HG02852 (cell line): ENCODE measurements at regions not wholly inside any gene's neighbourhood (a gene's known extent, or its start where the extent isn't known, plus 50 kb on each side); places are given as distances from the start of the nearest gene placed in this dataset.
A peak's percentile ranks its signal among the peaks of the same experiment; 100 is the strongest.

Experiments used
- ATAC-seq: cut with Tn5 transposase; IDR thresholded peaks from one replicate; pipeline ENCODE4 v1.9.1; 2021; ENCODE audit warnings: mild to moderate bottlenecking, moderate library complexity; ENCODE audit not compliant: unreplicated experiment

DNA sequence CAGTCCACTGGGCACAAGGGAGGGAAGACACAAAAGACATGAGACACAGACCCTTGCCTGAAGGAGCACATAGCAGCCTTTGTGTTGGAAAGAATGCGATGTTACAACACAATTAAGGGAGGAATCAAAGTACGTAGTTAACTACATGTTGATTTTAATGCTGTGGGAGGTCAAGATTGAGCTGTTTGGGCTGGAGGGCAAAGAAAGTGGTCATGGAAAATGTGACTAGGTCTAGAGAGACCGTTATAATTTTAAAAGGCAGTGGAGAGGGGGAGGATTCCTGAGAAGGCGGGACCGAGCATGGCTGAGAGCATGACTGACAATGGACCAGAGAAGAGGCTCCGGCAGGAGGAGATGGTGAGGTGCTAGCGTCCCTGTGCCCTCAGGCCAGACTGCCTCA, 111.8 kb upstream of the ATP1A1 start:
- ATAC-seq = no peak

DNA sequence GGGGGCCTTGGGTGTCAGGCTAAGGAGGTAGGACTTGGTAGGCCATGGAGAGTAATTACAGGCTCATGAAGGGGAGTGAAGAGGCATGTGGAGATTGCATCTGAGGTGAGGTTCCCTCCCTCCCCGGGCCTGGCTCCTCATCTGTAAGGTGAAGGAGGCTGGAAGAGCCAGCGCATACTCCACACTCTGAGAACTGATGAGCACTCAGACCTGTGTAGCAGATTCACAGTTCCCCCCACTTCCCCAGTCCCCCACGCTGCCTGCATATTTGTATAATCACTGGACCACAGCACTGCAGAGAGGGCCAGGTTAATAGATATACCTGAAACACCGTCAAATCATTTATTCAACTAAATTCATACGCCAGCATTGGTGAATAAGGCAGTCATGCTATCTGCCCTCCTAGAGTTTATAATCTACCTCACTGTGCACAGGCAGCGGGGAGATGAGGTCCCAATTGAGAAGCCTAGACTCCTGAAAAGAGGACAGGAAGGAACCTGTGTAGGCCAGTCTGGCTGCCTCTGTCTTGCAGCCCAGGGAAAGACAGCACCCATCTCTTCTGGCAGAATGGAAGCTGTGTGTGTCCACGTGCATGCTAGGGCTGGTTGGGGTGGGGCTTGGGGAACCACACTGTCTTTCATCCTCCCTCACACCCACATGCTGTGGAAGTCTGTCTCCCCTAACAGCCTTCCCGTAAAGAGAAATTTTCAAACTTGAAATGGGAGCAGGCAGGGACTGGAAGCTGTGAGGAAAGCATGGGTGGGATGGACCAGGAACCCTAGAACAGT, 110.6 kb upstream of the ATP1A1 start:
- no peak for ATAC-seq

DNA sequence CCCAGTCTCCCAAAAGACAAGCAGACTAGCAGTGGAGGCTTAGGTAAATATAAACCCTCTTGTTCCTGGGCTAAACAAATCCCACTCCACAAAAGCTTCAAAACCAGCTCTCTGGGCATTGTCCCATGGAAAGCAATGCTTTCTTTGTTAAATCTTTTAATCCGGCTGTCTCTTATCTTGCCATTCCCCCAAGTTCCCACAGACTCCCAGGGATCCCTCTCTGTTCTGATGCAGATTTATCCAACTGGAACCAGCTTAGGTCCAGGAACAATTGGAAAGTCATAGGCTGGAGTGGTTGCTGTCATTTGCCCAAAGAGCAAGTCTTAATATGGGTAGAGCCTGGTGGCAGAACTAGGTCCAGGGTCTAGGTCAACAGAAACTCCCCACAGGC, 110.1 kb upstream of the ATP1A1 start:
- no peak for ATAC-seq

DNA sequence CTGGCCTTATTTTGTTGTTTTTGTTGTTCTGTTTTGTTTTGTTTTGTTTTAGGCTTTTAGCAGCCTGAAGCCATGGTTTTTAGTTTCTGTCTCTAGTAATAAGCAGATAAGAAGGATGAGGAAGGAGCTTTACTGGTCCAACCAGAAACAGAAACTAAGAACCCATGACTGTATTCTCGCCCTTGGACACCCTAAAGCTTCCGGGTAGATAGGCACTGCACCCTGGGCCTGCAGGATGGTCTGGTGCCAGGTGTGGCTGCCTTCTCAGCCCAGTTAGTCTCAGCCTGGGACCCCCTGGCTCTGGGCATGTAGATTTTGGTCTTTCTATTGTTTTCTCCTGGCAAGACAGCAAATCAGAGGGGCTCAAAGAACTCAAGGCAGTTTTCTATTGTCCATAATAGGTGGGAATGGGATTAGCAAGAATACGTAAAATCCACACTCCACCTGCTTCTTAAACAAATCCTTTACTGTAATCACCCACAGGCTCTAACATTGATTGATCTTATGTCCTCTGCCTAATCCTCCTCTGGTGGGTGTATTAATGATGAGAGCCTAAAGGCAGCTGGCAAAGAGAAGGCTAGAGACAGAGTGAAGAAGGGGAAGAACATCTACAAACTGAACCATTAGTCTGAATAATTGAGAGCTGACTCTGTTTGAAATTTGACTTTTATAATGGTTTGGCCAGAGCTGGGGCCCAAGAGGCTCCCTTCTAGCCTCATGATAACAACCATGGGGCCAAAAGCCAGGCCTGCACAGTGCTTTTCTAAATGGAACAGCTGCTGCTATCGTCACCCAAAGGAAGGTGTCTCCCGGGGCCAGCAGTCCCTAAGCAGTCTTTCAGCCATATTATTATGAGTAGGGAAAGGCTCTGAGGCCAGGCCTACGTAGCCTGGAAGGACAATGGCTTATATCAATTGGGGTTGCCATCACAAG, 106.8 kb upstream of the ATP1A1 start:
- no peak for ATAC-seq

DNA sequence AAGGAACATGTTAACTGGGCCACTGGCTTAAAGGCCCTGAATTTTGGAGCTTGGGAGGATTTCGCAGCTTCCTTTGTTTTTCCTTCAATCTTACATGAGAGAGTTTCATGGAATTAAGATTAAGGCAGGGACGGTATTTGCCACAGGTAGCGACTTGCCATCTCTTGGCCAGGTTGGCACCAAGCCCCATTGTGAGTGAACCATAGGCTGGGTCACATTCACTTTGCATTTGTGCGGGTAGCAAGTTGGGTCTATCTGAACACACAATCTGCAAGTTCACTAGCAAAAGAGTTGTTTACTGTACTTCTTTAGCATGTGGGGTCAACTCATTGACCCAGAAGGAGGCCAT, 106.2 kb upstream of the ATP1A1 start:
- no peak for ATAC-seq

DNA sequence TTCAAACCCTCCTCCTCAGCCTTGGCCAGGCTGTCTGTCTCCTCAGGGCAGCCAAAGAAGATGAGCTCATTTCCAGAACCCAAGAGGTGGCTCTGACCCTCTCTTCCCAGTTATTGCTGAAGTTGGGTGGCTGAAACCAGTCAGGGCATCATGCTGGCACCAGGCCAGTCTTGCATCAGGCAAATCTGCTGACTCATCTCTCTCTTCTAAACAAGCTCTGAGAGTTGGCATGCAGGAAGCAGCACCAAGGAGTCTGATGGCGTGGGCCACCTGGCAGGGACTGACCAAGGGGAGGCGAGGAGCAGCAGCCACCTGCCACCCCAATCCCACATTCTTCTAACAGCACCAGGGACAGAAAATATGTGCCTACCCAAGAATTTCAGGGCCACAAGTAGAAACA, 104.8 kb upstream of the ATP1A1 start:
- ATAC-seq = no peak

DNA sequence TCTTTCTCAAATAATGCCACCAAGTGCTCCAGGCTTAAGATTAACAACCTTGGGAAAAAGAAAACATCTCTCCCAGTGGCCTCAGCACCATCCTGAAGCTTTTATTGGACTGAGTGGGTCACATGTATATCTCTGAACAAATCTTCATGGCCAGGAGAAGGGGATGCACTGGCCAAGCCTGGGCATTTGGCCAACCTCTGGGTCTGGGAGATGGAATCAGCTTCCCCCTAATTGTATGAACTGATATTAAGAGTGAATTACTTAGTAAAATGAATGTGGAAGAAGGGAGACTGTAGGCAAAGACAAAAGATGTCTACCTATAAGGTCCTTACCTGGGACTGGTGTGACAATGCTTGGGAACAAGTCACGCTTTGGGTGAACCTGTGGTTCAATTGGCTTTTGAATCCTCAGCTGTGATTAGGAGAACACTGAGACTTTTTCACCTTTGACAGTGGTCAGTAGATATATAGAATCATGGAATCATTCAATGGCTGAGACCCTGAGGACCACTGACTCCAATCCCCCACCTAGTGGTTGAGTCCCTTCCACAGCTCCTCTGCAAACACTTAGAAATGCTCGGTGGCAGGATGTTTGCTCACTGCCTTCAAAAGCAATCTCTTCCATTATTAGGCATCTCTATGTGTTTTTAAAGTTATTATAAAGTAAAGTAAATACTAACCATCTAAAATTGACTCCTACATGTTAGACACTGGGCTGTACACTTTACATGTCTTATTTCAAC, 102.6 kb upstream of the ATP1A1 start:
- ATAC-seq = no peak

DNA sequence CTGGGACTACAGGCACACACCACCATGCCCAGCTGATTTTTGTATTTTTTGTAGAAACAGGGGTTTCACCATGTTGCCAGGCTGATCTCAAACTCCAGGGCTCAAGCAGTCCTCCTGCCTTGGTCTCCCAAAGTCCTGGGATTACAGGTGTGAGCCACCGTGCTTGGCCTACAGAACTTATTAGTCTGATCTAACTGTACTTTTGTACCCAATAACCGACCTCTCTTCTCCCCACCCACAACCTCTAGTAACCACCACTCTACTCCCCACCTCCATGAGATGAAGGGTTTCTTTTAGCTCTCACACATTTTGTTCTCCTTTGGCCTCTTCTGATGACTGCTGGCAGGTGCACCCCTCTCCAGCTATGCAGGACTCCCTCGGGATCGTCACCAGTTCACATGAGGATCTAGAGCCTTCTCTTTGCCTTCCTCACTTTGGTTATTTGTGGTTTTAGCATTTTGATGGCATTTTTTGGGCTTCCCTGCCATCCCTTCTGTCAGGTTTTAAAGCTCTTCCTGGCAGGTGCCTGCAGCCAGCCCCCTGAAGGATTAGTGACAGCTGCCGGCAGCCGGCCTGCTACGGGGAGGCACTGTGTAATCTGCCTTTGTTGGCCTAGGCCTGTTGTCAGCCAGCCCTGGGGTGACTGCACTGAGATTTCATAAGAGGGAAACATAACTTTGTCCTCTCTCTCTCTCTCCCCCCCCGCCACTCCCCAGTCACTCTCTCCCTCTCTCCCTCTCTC, 99.8 kb upstream of the ATP1A1 start:
- no peak for ATAC-seq

DNA sequence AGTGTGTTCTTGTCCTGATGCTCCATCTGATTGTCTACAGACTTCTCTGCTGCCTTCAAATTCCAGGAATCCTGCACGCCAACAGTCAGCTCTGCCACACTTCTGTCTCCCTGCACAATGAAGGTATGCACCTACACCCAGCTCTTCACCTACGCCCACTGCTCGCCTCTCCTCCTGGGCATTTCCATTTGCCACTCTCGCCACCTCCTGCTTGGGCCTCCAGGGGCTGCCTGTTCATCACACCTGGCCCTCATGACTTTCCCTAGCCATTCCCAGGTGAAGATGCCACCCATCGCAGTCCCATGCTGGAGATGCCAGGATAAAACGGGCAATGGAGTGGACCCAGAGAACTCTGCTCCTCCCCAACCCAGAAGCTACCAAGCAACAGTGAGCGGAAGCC, 96.5 kb upstream of the ATP1A1 start:
- no peak for ATAC-seq

DNA sequence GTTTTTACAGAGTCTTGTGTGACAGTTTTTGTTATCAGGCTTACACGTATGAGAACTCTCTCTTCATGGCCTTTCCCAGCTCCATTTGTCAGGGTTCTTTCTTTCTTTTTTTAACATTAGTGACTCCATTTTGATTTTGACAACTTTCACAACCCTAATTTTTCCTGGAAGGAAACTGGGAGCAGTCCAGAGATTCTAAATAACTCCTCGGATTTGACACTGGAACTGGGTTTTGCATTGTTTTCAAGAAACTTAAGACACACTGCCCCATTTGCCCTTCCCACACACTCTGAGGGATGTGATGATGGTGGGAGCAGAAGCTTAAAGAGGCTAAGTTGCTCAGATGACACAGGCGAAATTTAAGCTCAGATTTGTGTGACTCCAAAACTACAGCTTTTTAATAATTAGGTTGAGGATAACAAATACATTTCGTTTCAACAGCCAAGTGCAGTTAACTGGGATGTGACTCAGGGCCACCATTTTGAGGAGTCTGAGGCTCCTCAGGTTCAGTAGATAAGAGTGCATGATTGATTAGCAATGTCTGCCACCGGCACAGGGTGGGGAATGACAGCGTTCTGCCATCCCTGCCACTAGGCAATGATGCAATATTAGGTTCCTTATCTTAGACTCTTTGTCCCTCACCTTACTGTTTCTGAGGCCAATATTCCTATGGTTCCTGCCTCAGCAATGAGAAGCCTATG, 95.1 kb upstream of the ATP1A1 start:
- no peak for ATAC-seq

DNA sequence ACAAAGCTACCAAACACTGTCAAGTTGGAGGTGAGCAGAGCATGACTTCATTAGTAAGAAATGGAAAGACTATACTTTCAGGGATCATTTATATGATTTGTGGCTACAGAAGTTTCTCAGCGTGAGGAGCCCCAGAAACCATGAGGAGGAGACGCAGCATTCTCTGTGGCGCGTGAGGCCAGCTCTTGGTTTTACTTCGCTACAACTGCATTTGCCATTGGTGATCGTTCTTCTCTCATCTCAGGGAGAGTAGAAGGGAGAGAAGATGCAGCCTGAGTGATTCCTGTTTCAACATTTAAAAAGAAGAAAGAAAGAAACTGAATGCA, 94.5 kb upstream of the ATP1A1 start:
- no peak for ATAC-seq

DNA sequence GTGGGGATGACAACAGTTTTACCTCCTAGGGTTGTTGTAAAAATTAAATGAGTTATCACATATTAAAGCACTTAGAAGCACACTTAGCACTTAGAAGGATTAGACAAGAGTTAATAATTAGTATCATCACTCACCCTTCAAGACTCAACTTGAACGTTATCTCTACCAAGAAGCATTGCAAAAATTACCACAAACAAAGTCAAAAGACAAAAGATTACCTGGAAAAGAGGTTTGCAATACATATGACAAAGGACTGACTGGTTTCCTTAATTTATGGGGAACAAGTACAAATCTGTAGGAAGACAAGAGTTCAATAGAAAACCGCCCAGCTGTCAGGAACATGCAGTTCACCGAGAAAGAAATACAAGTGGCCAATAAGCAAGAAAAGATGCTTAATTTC, 93.3 kb upstream of the ATP1A1 start:
- ATAC-seq = no peak

DNA sequence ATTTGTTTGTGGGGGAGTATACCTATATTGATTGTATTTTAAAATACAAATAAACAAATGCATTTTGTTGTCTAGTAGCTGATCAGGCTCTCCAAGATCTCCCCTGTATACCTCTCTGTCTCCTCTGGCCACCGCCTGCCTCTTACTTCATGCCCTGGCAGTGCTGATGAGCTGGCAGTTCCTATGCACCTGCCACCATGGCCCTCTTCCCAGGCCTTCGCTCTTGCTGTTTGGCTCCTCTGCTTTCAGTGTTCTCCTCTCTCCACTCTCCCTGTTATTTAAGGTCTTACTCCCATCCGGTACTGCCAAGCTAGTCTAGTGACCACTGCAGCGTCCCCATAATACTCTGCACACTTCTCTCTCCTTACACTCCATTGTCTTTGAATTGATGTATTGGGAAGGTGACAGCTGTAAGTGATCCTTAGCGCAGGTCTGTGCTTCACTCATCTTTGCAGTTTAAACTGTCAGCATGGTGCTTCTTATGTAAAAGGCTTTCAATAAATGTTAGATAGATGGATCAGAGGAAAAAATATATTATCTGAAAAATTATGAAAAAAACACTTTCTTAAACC, 88.1 kb upstream of the ATP1A1 start:
- no peak for ATAC-seq

DNA sequence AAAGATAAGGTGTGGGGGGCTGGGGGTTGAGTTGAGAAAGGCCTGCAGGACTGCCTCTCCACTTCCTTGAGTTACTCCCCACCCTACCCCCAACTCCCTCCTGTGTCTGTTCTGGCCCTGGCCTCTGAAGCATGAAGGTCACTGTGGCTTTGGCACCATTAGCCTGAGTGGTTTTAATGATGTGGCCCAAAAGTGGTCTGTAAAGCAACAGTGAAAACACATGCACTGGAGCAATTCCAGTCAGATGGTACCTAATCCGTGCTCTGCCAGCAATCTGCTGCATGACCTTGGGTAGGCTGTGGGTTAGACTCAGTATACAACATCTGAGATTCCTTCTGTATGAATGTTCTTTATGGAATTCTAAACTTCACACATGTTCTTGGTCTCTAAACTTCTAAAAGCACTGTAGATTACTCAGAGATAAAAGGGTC, 86.5 kb upstream of the ATP1A1 start:
- no peak for ATAC-seq

DNA sequence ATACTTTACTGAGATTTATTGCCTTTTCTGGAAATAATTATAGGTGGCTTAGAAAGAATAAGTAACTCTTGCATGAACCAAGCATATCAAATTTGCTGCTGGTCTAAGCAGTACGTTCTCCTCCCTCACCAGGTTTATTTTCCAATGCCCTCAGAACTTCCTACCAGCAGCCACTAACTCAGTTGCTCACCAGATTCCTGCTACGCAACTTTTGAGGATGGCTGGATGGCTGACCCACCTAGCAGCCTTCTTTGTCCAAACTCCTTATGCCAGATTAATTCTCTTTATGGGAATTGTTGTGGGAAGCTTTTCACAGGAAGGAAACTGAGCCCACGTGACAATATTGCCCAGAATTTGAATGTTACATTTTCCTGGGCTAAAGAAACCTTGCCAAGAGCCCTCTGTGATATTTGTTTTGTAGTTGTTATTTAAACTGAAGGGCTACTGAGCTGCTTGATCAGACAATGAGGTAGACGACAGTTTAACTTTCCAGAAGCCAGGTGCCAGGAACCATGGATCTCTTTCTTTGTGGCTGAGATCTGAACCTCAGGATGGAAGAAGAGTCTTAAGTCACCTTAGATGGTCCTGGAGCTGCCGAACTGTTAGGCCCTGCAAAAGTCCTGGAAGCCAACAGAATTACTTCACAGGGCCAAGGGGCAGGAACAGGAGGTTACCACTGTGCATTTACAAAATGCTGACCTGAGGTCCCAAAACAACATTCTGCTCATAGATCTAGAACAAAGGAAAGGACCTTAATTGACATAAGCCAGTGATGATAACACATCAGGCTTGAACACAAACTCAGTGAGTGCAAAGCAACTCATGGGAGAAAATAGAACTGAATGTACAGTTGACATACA, 85.5 kb upstream of the ATP1A1 start:
- no peak for ATAC-seq

DNA sequence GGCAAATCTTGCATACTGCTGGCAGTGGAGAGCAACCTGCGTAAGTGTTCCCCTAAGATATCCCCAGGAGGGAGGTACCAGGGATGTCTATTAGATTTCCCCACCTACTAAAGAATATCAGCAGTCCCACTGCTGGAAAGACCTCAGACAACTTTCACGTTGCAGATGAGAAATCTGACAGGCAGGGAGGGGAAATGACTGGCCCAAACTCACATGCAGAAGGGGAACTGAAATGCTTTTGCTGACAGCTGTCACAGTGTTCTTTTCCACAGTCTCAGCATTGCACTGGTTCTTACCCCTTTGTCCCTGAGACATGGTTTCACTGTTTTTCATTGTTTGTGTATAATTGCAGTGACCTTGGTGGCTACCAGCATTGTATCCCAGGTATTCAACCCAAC, 84.8 kb upstream of the ATP1A1 start:
- peak; percentile 95 for ATAC-seq

DNA sequence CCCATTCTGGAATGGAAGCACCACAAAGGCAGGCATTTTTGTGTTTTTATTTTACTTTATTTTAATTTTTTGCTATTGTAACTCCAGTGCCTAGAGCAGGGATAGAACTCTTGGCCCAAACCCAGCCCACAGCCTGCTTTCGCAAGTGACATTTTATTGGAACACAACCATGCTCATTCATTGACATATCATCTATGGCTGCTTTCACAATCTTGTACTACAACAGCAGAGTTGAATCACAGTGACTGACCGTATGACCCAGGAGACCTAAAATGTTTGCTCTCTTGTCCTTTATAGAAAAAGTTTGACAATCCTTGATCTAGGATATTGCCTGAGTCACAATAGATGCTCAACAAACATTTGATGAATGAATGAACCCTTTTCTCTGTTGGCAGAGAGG, 83.9 kb upstream of the ATP1A1 start:
- no peak for ATAC-seq

DNA sequence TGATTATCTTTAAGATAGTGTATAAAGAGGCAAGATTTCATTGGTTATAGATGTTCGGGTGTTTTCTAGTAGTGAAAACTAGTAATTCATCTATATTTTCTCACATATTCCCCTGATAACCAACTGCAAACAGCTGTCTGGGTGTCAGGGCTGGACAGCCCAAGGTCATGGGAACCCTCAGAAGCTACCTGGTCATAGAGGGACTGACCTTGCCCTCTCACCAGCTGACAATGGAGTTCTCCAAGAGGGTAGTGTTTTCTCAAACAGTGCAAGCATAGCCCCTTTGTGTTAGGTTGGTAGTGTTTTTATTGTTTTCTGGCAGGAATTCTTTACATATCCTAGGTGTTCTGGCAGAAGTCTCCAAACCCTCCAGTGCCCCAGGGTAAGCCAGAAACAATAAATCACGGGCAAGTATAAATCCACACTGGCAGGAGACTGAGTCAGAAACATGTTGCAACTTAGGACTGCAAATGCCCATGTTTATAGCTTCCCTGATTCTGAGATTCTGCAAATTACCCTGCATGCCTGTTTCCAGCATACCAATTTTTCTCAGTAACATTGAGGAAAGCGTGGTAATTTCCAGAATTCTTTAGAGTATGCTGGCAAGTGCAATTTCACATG, 82.8 kb upstream of the ATP1A1 start:
- ATAC-seq = no peak

DNA sequence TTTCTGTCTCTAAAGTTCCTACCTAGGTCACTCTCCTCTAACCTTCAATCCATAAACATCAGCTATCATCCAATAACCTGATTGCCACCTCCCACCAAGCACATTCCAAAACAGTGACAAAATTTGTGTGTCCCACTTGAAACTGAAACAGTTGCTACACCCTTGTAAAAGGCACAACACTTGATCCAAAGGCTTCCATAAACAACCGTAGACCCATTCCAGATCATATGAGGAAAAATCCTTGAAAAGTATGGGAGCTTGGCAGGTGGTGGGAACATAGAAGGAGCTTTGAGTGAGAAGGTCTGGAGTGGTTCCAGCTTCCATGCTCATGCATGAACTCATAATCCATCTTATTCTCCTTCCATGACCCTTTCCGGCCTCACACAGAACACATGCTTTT, 82.0 kb upstream of the ATP1A1 start:
- ATAC-seq = no peak
